Right ventricle myocardium inferior (tissue), 1 donor: ENCODE measurements at regions not wholly inside any gene's neighbourhood (a gene's known extent, or its start where the extent isn't known, plus 50 kb on each side); places are given as distances from the start of the nearest gene placed in this dataset.
"Not testable (repeated sequence)": the region's sequence is repeated elsewhere in the genome, so short reads cannot be mapped to it uniquely, and the experiment has no call there.

Source experiments
- ATAC-seq: fragments of 200-7000 bp; cut with Tn5 transposase; one replicate; pipeline ENCODE4 v1.9.1; 2020; ENCODE audit warnings: mild to moderate bottlenecking, moderate library complexity
- DNase-seq: peaks from one replicate; pipeline ENCODE4 v3.0.0; 2021; ENCODE audit errors: missing footprints
- intact Hi-C: fragments of 100-400 bp; cut with DNase I; formaldehyde crosslinking; loops from one replicate; pipeline ENCODE4 v1.11.0; 2022
- donor health status: DM: no; HTN: yes; CAD: no; lungs with severe emphysema.

DNA sequence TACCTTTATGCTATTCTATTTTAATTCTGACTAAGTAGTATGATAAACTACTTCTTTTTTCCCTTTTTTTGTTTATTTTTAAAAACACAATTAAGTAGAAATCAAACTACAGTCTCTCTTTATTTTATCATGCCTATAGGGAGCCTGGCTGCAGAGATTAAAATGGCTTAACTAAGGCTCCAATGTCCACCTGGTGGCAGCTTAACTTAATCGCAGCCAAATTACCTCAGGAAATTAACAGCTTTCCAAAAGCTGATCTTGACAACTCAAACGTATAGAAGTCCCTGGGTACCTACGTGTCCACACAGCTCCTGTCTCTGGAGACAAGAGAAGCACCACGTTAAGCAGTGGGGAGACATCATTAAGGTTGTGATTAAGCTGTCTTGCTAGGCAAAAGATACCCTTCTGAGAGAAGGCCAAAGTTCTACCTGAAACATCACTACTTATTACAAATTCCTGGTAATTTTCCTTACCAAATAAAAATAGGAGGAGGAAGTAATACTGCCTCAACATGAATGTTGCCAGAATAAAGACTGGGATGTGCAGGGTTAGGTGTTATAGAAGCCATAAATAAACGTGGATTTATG is 63.2 kb upstream of the SNX19 start:
- no peak for DNase-seq
- no peak for ATAC-seq
- intact Hi-C loops, result no loop called here

DNA sequence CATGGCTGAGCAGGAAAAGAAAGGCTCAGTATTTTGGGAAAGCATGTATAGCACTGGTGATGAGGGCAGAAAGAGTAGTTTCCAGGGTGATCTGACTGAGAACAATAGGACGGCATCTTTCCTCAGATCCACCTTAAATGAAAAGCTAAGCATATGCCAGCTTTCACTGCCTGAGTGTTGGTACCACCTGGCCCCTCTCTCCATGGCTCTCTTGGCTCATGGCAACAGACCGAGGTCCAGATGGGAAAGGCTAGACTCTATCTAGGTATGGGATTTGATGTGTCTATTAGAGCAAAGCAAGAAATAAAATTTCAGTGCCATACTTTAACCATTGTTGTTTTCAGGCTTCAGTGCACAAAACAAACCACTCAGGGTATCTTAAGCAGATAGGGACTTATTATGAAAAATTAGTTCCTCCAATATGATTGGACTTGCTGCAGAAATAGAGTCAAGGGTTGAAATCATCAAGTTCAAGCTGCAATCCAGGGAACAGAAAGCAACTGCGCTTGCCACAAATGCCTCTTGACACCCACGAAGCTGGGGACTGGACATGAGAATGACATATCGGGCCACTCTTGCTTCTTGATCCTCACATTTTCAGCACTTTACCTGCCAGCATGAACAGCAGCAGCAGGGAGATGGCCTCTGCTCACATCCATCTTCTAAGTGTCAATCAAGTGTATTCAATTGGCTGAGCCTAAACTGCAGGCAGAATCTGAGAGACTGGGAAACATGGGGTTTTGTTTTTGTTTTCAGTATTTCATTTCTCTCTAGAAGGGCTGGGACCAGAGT is 64.0 kb upstream of the SNX19 start:
- intact Hi-C loops, result no loop called here
- no peak for DNase-seq
- ATAC-seq, result no peak

DNA sequence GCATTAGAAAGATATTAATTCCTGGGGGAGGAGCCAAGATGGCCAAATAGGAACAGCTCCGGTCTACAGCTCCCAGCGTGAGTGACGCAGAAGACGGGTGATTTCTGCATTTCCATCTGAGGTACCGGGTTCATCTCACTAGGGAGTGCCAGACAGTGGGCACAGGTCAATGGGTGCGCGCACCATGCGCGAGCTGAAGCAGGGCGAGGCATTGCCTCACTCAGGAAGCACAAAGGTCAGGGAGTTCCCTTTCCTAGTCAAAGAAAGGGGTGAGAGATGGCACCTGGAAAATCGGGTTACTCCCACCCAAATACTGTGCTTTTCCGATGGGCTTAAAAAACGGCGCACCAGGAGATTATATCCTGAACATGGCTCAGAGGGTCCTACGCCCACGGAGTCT is 68.0 kb upstream of the SNX19 start:
- DNase-seq, ATAC-seq, intact Hi-C loops: not testable (repeated sequence)

DNA sequence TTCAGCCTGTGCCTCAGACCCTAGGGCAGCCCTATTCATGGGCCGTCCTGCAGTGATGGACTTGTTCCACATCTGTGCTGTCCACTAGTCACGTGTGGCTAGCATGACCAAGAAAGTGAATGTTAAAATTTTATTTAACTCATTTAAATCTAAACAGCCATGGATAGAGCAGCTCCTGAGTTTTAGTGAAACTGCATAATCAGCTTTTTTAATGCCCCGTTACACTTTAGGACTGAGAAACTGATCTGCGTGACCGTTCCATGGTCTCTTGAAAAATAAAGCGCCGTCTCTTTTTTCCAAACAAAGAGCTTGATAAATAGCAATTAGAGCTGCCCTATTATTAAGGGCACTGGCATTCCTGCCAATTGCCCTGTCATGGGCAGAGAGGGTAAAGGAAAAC is 76.5 kb upstream of the SNX19 start:
- ATAC-seq (no peak), DNase-seq (no peak)
- intact Hi-C loops, result no loop called here

DNA sequence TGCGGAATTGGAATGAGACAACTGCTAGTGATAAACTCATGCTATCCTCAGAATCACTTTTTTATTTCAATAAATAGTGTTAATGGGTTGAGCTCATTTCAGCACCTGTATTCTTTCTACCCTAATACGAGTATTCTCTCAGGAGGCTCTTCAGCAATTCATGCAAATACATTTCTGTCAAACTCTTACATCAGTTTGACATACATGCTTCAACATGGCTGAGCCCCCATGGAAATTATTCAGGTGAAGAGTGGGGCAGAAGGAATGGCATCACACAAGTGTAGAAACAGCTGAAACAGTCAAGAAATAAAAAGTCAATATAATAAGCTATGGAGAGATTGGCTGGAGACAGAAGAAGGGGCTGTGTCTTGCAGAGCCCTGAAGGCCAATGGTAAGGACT is 77.8 kb upstream of the SNX19 start:
- ATAC-seq, result no peak
- intact Hi-C loops, result no loop called here

DNA sequence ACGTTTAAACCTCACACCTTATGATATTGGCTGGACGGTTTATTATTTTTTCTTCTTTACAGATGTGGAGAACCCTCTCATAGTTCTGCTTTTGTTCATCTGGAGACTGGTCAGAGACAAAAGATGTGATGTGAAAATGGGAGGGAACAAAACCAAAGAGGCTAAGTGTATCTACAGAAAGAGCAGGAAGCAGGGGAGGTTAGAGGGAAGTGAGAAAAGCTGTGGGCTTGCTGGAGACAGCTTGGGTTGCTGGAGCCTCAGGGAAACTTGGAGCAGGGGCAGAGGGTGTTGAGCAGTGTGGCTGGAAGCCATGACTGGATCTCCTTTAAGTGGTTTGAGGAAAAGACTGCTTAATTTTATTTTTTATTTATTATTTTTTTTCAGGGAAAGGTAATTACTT is 79.0 kb upstream of the SNX19 start:
- intact Hi-C loops, result no loop called here
- ATAC-seq (no peak), DNase-seq (no peak)

More for the DNA sequence above, 77.8 kb upstream of the SNX19 start:
- no peak for DNase-seq

DNA sequence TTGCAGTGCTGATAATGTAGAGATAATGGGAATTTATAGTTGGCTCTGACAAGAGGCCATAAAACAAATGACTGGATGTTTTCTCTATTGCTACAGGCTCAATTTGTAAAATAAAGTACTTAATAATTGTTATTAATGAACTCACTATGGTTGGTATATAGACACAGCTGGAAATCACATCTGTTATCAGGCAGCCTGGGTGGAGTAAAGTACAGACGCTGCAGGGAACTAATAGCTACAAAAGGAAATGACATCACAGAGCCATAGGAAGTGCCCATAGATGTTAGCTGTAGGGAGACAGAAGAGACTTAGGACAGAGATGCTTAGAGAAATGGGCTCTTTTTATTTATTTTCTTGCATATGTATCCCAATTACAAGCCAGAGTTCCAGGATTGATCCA is 81.0 kb upstream of the SNX19 start:
- ATAC-seq (no peak), DNase-seq (no peak)
- intact Hi-C loops, result no loop called here

DNA sequence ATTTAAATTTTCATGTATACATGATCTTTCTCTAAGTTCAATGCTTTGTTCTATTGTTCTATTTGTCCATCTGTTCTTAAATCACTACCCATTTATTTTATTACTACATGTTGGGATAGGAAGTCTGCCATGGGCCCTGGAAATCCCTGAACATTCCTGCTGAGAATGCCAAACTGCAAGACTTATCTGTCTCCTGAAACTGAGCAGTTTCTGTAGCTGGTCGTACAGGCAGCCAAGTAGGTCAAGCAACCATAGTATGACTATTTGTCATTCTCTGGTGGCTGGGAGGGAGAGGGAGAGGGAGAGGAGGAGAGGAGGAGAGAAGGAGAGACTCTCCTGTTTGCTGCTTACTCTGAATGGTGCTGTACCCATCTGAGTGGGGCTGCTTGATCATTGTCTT is 82.8 kb upstream of the SNX19 start:
- DNase-seq, result no peak
- intact Hi-C loops, result no loop called here
- ATAC-seq, result peak; percentile 20

DNA sequence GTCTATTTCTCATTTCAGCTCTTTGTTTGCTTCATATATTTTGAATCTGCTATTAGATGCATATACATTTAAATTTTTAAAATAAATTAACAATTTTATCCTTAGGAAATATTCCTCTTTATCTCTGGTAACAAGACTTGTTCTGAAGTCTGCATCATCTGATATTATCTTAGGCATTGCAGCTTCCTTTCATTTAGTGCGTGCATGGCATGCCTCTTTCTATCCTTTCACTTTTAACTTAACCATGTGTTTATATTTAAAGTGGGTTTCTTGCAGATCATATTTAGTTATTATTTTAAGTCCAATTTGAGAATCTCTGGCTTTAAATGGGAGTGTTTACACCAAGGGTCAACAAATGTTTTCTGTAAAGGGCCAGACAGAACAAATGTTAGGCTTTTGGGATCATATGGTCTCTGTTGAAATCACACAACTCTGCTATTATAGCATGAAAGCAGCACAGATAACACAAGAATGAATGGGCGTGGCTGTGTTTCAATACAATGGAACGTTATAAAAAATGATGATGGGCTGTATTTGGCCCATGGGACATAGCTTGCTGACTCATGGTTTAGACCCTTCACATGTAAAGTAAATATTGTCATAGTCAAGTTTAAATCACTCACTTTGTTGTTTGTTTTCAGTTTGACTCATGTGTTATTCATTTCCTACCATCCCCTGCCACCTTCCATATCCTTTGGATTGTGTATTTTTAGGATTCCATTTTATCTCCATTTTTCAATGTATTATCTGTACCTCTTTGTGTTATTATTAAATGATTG is 83.9 kb upstream of the SNX19 start:
- DNase-seq (no peak), ATAC-seq (no peak)
- intact Hi-C loops, result no loop called here

DNA sequence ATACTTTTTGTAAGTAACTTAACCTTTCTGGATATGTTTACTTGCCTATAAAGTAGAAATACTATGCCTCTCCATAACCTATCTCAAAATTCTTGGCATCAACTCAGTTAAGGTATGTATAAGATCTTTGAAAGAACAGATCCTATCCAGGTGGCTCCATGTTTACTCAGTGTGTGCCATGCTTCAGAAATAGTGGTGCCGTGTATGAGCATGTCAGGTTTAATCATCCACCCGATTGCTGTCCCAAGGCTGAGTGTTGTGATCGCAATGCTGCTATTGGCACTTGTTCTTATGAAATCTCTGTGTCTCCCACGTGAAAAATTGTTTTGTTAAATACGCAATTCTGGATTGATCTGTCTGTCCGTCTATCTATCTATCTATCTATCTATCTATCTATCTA is 85.9 kb upstream of the SNX19 start:
- DNase-seq (no peak), ATAC-seq (no peak)
- intact Hi-C loops, result no loop called here

DNA sequence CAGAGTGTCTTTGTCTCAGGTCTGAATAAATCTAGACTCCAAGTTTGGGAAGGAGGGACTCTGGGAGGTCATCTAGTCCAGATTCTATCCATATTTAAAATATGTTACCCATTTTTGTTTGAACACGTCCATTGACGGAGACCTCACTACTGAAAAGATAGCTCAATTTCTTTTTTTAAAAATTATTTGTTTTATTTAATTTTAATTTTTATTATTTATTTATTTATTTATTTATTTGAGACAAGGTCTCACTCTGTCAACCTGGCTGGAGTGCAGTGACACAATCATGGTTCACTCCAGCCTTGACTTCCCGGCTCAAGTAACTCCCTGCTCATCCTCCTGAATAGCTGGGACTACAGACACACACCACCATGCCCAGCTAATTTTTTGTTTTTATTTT is 89.5 kb upstream of the SNX19 start:
- no peak for DNase-seq
- no peak for ATAC-seq
- intact Hi-C loops, result no loop called here

DNA sequence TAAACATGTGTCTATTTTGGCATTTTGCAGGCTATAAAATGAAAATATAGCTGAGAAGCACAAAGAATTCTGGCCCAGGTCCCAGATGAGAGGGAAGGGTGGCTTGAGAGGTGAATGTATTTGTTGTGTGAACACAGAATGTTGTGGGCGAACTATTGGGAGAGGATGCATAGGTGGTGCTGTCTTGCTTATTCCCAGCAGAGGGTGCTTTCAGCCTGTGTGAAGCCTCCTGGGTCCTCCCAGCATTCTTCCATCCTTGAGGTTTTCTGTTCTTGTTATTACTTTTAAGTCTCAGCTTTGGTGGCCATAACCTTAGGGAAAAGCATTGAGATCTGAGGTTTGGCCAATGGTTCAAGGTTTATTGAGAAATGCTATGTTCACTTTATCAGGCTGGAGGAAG is 108.7 kb upstream of the SNX19 start:
- intact Hi-C loops, result no loop called here

DNA sequence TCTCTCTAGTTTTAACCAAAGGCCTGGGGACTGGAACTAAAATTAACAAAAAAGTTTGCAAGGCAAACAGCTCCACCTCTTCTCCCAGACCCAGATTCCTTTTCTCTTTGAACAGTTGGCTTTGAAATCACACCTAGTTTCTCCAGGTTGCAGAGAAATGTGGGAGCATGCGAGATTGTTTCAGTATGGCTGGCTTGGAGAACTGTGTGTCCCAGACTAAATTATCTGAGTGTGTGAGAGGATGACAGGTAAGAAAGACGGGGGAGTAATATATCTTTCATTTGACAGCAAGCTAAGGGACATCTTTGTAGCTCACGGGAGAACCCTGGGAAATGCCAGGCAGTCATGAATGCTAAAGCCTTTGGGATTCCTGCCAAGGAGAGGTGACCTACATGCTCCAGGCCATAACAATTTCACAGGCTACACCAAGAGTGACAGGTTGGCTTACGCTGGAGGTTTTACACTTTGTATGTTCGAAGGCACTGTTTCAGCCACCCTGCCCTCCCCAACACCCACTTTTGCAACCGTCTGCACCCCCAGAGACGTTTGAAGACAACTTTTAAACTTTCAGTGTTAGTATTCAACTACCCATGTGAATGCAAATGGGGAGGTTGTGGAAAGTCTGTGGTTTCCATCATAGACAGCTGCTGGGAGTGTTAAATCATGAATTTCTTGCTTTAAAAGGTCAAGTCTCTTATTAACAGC is 109.3 kb upstream of the SNX19 start:
- DNase-seq, result no peak
- intact Hi-C loops, result no loop called here
- ATAC-seq, result peak; percentile 84

More for the DNA sequence above, 108.7 kb upstream of the SNX19 start:
- ATAC-seq (no peak), DNase-seq (no peak)

DNA sequence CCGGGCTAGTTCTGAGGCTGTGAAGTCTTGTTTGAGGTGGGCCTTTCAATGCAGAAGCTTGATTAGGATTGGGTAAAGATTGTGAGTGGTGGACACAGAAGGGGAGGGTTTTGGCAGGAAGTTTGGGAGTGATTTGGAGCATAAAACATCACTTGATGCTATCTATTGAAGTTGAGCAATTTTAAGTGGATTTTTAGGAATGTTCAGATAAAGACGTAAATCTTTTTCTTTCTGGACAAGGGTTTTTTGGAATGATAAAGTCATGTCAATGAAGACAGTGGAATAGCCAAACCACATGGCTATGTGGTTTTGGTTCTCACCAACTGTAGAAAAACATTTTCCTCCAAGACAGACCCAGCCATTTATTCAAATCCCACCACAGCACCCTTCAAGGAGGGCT is 111.2 kb upstream of the SNX19 start:
- no peak for ATAC-seq
- intact Hi-C loops, result no loop called here
- no peak for DNase-seq

DNA sequence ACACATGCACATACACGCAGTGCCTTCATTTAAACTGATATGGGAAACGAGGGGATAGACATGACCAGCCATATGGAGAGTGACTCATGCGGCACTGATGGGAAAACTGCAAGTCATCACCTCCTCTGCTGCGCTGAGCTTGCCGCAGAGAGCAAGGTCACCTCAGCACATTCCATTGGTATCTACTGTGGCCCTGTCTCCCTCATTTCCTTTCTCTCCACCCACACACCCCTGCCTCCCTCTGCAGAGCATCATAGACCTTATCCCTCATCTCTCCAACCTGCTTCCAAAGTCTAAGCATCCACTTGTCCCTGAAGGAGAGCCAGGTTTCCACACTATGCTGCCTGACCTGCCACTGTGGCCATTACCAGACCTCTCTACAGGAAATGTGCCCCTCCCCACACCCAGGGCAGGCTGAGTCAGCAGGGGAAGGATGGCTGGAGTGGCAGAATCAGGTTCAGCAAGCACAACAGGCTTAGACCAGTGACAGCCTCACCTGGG is 116.9 kb upstream of the SNX19 start:
- intact Hi-C loops, result no loop called here
- DNase-seq (no peak), ATAC-seq (no peak)

DNA sequence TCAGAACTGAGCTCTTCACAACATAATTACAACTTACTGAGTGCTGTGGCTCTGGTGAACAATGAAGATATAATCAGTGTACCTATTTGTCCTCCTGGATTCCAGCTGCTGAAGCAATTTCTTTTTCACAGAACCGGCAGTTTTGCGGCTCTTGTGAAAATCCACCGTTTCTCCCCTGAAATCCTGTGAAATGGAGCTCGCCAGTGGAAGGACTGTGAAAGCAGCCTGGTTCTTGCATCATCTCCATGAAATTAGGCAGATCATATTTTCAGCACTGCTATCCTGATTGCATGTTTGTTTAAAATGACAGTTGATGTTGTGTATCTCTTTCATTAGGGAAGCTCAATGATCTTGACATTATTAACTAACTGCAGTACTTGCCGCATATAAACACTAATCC is 120.2 kb upstream of the SNX19 start:
- no peak for ATAC-seq
- intact Hi-C loops, result no loop called here
- DNase-seq, result no peak

DNA sequence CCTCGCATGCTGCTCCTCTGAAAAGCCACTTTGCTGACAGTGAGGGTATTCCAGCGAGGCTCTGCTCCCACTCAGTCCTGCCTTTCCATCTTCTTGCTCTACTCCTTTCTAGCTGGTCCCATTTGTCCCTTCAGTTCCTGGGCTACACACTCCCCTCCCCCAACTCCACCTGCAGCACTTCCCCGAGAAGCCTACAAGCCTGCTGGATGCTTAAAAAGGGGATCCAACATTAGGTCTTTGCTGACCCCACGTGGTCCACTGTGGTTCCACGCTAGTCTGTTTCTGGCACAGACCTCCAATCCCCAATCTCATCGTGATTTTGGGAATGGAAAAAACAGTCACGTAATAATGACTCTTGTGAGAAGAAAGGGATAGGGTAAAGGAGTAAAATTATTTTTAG is 121.6 kb upstream of the SNX19 start:
- intact Hi-C loops, result no loop called here
- ATAC-seq (no peak), DNase-seq (no peak)

DNA sequence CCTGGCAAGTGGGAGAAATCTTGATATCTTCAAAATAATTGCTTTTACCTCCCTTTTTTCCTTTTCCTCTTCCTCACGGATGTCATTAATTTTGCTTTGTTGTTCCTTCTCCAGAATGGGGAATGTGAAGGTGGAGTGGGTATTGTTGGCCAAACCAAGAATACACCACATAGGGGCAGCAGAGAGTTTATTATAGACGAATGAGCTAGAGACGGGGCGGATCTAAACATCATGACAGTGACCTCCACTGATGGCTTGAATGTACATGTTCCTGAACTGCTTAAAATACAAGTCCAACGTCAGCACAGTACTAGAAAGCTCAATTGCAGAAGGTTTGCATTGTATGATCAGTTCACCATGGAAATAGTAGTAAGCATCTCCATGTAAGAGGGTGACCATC is 122.3 kb upstream of the SNX19 start:
- intact Hi-C loops, result no loop called here
- ATAC-seq, result no peak
- no peak for DNase-seq

DNA sequence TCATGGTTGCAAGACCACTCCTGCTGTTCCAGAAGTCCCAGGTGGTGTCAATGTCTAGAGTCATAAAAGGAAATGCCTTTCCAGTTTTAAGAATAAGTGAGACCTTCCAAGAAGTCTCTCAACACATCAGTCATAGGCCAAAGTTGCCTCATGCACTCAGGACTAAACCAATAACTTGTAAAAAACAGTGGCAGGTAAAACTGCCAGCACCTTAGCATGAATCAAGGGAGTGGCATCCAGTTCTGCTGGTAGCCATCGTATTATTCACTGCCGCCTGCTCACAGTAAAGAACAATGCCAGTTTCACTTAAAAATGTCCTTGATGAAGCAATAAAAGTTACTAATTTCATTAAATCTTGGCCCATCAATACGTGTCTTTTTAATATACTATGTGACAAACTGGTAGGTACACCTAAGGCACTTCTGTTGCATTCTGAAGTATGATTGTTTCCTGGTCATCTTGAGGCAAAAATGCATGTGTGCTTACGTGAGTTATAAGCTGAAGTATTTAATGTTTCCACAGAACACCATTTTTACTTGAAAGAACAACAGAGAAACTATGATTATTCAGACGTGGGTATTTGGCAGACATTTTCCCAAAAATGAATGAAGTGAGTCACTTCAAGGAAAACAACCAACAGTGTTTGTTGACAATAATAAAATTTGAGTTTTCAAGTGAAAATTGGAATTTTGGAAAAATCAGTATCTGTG is 125.2 kb upstream of the SNX19 start:
- ATAC-seq, result no peak
- intact Hi-C loops, result no loop called here
- DNase-seq, result no peak
